ENCODE measurements at regions not wholly inside any gene's neighbourhood (a gene's known extent, or its start where the extent isn't known, plus 50 kb on each side); places are given as distances from the start of the nearest gene placed in this dataset.
A peak's percentile ranks its signal among the peaks of the same experiment; 100 is the strongest.

DNA sequence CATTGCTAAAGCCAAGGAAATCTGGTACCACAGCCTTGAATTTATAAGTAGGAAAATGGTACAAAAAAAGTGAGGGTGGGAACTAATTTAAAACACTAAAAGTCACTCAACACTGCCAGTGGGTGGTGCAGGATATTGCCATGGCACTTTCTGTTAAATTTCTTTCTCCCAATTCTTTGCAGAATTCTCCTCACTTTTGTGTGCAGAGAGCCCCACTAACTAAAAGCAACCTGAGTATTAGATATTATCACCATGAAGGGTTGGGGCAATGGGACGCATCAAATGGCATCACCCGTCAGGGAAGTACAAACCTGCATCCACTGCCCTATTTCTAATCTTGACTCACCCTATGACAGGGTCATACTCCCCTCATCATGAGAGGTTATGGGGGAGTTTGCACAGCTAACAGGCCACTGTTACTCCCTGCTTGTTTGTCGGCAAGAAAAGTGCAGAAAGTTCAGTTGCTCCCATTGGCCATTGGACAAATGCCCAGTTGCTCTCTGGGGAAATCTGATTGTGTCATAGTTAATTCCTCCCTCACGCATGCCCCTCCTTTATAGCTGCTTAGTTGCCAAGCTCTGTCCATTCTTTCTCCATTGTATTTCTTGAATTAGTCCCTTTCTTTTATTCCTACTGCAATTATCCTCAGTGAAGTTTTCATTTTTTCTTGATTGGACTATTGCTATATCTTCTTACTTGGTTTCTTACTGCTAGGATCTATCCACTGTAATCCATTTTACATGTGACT is 93.8 kb upstream of the BLID start:
- Mint-ChIP-seq H3K36me3 (no peaks in the 10 kb centered on the region), H3K27ac (no peak overlapping the region), H3K9me3 (no peaks in the 10 kb centered on the region), H3K4me3 (no peak overlapping the region), H3K27me3 (peaks cover 15 to 24% of the 10 kb centered on the region in 2 donors), H3K4me1 (ENCODE audit: low read depth in 2 of 2) (no peaks in the 10 kb centered on the region)
- no peak for ATAC-seq
- no peak for DNase-seq (ENCODE audit: low spot score)

GRCh38 chr11:122207921-122208764 is 92.1 kb upstream of the BLID start:
- Mint-ChIP-seq H3K4me3 (no peak overlapping the region), H3K27ac (no peak overlapping the region), H3K9me3 (no peaks in the 10 kb centered on the region), H3K4me1 (ENCODE audit: low read depth in 2 of 2) (no peaks in the 10 kb centered on the region), H3K27me3 (peaks cover 28 to 37% of the 10 kb centered on the region in 2 donors), H3K36me3 (no peaks in the 10 kb centered on the region)
- no peak for ATAC-seq
- no peak for DNase-seq (ENCODE audit: low spot score)

DNA sequence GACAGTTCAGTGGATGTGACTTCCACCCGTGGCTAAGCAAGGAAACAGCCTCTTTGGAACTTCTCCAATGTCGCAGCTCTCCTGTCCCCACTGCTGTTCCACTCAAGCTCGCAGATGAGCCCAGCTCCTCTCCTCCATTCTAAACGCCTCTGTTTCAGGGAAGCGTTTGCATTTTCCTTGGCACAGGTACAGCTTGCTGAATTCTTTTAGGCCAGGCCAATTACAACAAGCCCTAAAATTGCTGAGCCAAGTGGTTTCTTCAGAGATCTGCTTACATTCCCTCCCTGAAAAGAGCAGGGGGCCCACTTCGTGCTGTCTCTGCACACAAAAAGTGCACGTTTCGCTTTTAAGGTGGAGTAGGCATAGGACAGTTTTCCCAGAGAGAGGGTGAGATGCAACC is 91.5 kb upstream of the BLID start:
- H3K4me3 Mint-ChIP-seq: no peak overlapping the region
- DNase-seq (ENCODE audit: low spot score) (no peak), ATAC-seq (no peak)
- H3K27me3 Mint-ChIP-seq: peaks cover 32 to 43% of the 10 kb centered on the region in 2 donors
- no peak overlapping the region for H3K27ac Mint-ChIP-seq
- no peaks in the 10 kb centered on the region for H3K9me3 Mint-ChIP-seq
- peaks cover 0 to 4% of the 10 kb centered on the region in 2 donors for H3K4me1 Mint-ChIP-seq (ENCODE audit: low read depth in 2 of 2)
- H3K36me3 Mint-ChIP-seq: no peaks in the 10 kb centered on the region

DNA sequence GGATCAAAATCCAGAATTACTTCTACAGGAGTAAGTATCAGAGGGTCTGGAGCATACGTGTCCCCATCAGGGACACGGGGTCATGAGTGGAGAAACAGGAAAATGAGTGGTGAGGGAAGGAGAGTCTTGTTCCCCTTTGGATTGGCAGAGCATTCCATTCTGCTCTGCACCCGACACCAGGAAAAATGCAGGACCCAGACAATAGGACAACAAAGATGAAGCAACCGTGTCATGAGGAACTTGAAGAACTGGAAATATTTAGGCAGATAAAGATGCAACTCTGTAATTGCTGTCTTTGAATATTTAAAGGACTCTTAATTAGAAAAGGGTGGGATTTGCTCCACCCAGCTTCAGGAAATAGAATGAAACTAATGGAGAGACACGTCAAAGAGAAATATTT is 89.0 kb upstream of the BLID start:
- Mint-ChIP-seq H3K27me3 (peaks cover 32 to 46% of the 10 kb centered on the region in 2 donors), H3K27ac (no peak overlapping the region), H3K4me3 (no peak overlapping the region), H3K36me3 (no peaks in the 10 kb centered on the region), H3K9me3 (no peaks in the 10 kb centered on the region), H3K4me1 (ENCODE audit: low read depth in 2 of 2) (peaks cover 0 to 4% of the 10 kb centered on the region in 2 donors)
- no peak for ATAC-seq
- DNase-seq (ENCODE audit: low spot score): no peak

- ATAC-seq (no peak), DNase-seq (ENCODE audit: low spot score) (no peak)
- Mint-ChIP-seq H3K27me3 (peaks cover 31 to 43% of the 10 kb centered on the region in 2 donors), H3K36me3 (no peaks in the 10 kb centered on the region), H3K9me3 (no peaks in the 10 kb centered on the region), H3K27ac (no peak overlapping the region), H3K4me1 (ENCODE audit: low read depth in 2 of 2) (peaks cover 0 to 4% of the 10 kb centered on the region in 2 donors), H3K4me3 (no peak overlapping the region)
These were observed 88.2 kb upstream of the BLID start for GRCh38 chr11:122204206-122204605.

DNA sequence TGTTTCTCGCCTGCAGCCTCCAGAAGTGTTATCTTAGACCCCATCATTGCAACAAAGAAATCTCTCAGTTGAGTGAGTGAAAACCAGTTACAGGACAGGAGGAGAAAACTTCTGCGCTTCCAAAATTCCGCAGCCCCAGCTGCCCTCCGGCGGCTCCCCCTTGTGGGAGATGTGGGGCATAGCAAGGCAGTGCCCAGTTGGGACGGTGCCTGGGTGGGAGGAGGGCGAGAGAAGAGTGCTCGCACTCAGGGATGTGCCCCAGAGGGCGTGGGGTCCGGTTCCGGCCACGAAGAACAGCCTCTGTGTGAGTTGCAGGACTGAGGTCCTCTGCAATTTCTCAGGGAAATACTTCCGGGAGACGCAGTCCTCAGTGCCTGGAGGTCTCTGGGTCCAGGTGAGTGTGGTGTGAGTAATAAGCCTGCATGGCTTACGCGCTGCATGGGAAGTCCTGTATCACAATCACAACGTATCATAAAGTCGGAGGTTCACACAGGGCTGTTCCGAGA is 87.0 kb upstream of the BLID start:
- Mint-ChIP-seq H3K27ac (no peak overlapping the region), H3K4me1 (ENCODE audit: low read depth in 2 of 2) (peaks cover 0 to 4% of the 10 kb centered on the region in 2 donors), H3K36me3 (no peaks in the 10 kb centered on the region), H3K9me3 (no peaks in the 10 kb centered on the region), H3K4me3 (no peak overlapping the region), H3K27me3 (peaks cover 31 to 44% of the 10 kb centered on the region in 2 donors)
- DNase-seq (ENCODE audit: low spot score) (no peak), ATAC-seq (peak; percentile 69 to 74)

GRCh38 chr11:122202161-122202950 is 86.3 kb upstream of the BLID start:
- Mint-ChIP-seq H3K36me3 (no peaks in the 10 kb centered on the region), H3K9me3 (no peaks in the 10 kb centered on the region), H3K27me3 (peaks cover 35 to 50% of the 10 kb centered on the region in 2 donors), H3K4me3 (no peak overlapping the region), H3K27ac (no peak overlapping the region), H3K4me1 (ENCODE audit: low read depth in 2 of 2) (peaks cover 0 to 4% of the 10 kb centered on the region in 2 donors)
- ATAC-seq: no peak
- no peak for DNase-seq (ENCODE audit: low spot score)

GRCh38 chr11:122201106-122201505 is 85.1 kb upstream of the BLID start:
- peaks cover 32 to 50% of the 10 kb centered on the region in 2 donors for H3K27me3 Mint-ChIP-seq
- no peaks in the 10 kb centered on the region for H3K36me3 Mint-ChIP-seq
- no peak for DNase-seq (ENCODE audit: low spot score)
- ATAC-seq: no peak
- H3K9me3 Mint-ChIP-seq: no peaks in the 10 kb centered on the region
- no peak overlapping the region for H3K27ac Mint-ChIP-seq
- peaks cover 0 to 4% of the 10 kb centered on the region in 2 donors for H3K4me1 Mint-ChIP-seq (ENCODE audit: low read depth in 2 of 2)
- H3K4me3 Mint-ChIP-seq: no peak overlapping the region

DNA sequence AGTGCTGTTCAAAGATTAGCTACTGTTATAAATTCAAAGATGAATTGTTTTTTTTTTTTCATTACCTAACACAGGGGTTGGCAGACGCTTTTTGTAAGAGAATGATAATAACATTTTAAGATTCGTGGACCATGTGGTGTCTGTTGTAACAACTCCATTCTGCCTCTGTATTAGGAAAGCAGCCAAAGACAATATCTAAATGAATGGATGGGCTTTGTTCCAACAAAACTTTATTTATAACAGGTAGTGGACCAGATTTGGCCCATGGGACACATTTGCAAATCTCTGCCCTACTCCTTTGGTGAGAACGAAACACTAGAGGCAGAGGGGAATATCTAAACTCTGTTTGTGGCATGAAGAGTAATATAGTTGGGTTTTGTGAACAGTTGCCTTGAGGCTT is 83.6 kb upstream of the BLID start:
- no peak overlapping the region for H3K4me3 Mint-ChIP-seq
- peaks cover 0 to 4% of the 10 kb centered on the region in 2 donors for H3K4me1 Mint-ChIP-seq (ENCODE audit: low read depth in 2 of 2)
- no peak for ATAC-seq
- H3K9me3 Mint-ChIP-seq: no peaks in the 10 kb centered on the region
- H3K27me3 Mint-ChIP-seq: peaks cover 26 to 41% of the 10 kb centered on the region in 2 donors
- no peak overlapping the region for H3K27ac Mint-ChIP-seq
- no peaks in the 10 kb centered on the region for H3K36me3 Mint-ChIP-seq
- no peak for DNase-seq (ENCODE audit: low spot score)

GRCh38 chr11:122198291-122198983 is 82.4 kb upstream of the BLID start:
- Mint-ChIP-seq H3K27ac (no peak overlapping the region), H3K9me3 (no peaks in the 10 kb centered on the region), H3K4me3 (no peak overlapping the region), H3K27me3 (peaks cover 14 to 29% of the 10 kb centered on the region in 2 donors), H3K4me1 (ENCODE audit: low read depth in 2 of 2) (peaks cover 0 to 4% of the 10 kb centered on the region in 2 donors), H3K36me3 (no peaks in the 10 kb centered on the region)
- ATAC-seq (no peak), DNase-seq (ENCODE audit: low spot score) (no peak)

DNA sequence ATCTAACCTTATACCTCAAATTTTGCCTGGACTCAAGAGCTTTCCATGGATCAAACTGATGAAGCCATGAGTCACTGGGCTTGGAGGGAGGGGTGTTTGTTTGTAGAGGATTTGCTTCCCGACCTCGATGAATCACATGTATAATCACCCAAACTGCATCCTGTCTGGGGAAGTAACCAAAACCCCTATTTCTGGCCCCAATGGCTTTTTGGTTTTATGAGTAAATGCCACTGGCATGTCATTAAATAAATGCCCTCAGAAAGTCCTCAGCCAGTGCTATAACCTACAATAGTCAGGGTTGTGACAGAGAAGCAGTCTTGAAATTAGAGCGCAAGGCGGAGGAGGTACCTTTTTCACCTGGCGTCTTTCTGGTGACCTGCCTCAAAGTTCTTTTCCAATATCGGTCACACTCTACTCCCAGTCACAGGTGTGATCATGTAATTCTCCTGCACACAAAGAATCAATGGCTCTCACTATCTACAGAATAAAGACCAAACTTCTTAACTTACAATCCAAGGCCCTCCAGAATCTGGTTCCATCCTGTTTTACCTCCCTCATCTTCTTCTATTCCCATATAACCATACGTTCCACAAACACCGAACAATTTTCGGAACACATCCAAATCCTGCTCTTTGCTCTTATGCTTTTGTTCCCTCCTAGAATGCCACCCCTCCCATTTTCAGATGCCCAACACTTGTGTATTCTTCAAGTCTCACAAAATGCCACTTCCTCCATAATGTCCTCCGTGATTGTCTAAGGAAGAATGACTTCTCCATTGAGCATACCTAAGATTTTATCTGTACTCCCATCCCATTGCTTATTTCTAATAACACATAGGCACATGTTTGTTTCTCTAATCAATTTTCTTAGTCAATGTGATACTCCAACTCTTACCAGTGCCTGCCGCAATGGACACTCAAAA is 81.3 kb upstream of the BLID start:
- Mint-ChIP-seq H3K9me3 (no peaks in the 10 kb centered on the region), H3K4me1 (ENCODE audit: low read depth in 2 of 2) (no peaks in the 10 kb centered on the region), H3K36me3 (no peaks in the 10 kb centered on the region), H3K4me3 (no peak overlapping the region), H3K27ac (no peak overlapping the region), H3K27me3 (peaks cover 12 to 21% of the 10 kb centered on the region in 2 donors)
- DNase-seq (ENCODE audit: low spot score): no peak
- no peak for ATAC-seq

- ATAC-seq: no peak
These were observed 79.8 kb upstream of the BLID start for GRCh38 chr11:122195790-122196189.

More at GRCh38 chr11:122195790-122196189, 79.8 kb upstream of the BLID start:
- H3K36me3 Mint-ChIP-seq: no peaks in the 10 kb centered on the region
- H3K4me1 Mint-ChIP-seq (ENCODE audit: low read depth in 2 of 2): no peaks in the 10 kb centered on the region
- no peak overlapping the region for H3K27ac Mint-ChIP-seq
- no peak for DNase-seq (ENCODE audit: low spot score)
- peaks cover 16 to 26% of the 10 kb centered on the region in 2 donors for H3K27me3 Mint-ChIP-seq
- no peak overlapping the region for H3K4me3 Mint-ChIP-seq
- H3K9me3 Mint-ChIP-seq: no peaks in the 10 kb centered on the region

Data from natural killer cell treated with Interleukin-12 subunit alpha and Interleukin-12 subunit beta and Interleukin-15 and Interleukin-18, amount 100 ng/mL, for 72 hours (primary cell).